ENCODE measurements at regions not wholly inside any gene's neighbourhood (a gene's known extent, or its start where the extent isn't known, plus 50 kb on each side); places are given as distances from the start of the nearest gene placed in this dataset.

- TF ChIP-seq POLR2AphosphoS5 (IDR thresholded peaks at IDR 0.05): no peak
- no peak for TF ChIP-seq CTCF (IDR thresholded peaks at IDR 0.05)
- TF ChIP-seq EP300 (IDR thresholded peaks at IDR 0.05): no peak
These were observed 1290.1 kb downstream of the TBC1D22A start for GRCh38 chr22:48052621-48052890.
